ENCODE measurements at regions not wholly inside any gene's neighbourhood (a gene's known extent, or its start where the extent isn't known, plus 50 kb on each side); places are given as distances from the start of the nearest gene placed in this dataset.

DNA sequence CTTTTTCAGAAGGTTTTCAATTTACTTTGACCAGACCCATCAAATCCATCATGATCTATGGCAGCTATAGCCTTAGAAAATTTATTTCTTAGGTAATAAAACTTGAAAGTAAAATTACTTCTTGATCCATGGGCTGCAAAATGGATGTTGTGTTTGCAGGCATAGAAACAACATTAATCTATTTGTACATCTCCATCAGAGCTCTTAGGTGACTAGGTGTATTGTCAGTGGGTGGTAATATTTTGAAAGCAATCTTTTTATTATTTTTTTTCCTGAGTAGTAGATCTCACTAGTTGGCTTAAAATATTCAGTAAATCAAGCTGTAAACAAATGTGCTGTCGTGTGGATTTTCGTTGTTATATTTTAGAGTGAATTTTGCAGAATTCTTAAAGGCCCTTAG is 710.0 kb downstream of the SLITRK6 start:
- TF ChIP-seq, protein P1, sequence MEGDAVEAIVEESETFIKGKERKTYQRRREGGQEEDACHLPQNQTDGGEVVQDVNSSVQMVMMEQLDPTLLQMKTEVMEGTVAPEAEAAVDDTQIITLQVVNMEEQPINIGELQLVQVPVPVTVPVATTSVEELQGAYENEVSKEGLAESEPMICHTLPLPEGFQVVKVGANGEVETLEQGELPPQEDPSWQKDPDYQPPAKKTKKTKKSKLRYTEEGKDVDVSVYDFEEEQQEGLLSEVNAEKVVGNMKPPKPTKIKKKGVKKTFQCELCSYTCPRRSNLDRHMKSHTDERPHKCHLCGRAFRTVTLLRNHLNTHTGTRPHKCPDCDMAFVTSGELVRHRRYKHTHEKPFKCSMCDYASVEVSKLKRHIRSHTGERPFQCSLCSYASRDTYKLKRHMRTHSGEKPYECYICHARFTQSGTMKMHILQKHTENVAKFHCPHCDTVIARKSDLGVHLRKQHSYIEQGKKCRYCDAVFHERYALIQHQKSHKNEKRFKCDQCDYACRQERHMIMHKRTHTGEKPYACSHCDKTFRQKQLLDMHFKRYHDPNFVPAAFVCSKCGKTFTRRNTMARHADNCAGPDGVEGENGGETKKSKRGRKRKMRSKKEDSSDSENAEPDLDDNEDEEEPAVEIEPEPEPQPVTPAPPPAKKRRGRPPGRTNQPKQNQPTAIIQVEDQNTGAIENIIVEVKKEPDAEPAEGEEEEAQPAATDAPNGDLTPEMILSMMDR (IDR thresholded peaks at IDR 0.05; ENCODE audit: control extremely low read depth, extremely low read depth) = no peak
- Histone ChIP-seq H3K4me3 (no peak overlapping the region), H3K9ac (ENCODE audit: insufficient read depth in 1 of 2, low read length in 2 of 2) (no peak overlapping the region), H3K36me3 (ENCODE audit: control insufficient read depth in 4 of 4, insufficient read depth in 4 of 4, low read length in 4 of 4) (no peaks in the 10 kb centered on the region), H3K4me1 (ENCODE audit: control insufficient read depth in 5 of 5, insufficient read depth in 5 of 5, low read length in 5 of 5) (no peaks in the 10 kb centered on the region), H3K27ac (ENCODE audit: low read depth in 1 of 2, low read length in 1 of 2) (no peak overlapping the region), H3K9me3 (ENCODE audit: control insufficient read depth in 4 of 4, insufficient read depth in 3 of 4, low read length in 3 of 4) (no peaks in the 10 kb centered on the region), H3K27me3 (ENCODE audit: control insufficient read depth in 3 of 3, insufficient read depth in 3 of 3, low read length in 2 of 3) (no peaks in the 10 kb centered on the region)
- no peak for DNase-seq
- ATAC-seq (ENCODE audit: insufficient read depth, low FRiP score) = no peak
- 85 to 95% methylated on average over 2 of the region's 2 CpGs for WGBS, 2 donors

GRCh38 chr13:85080691-85081090 is 718.5 kb downstream of the SLITRK6 start:
- H3K9me3 ChIP-seq (ENCODE audit: control insufficient read depth in 4 of 4, insufficient read depth in 3 of 4, low read length in 3 of 4) = peaks cover 0 to 2% (median 0%) of the 10 kb centered on the region in 4 donors
- no peak overlapping the region for H3K27ac ChIP-seq (ENCODE audit: low read depth in 1 of 2, low read length in 1 of 2)
- TF ChIP-seq, protein P1 (IDR thresholded peaks at IDR 0.05; ENCODE audit: control extremely low read depth, extremely low read depth) = no peak
- WGBS, 2 donors = 78 to 80% methylated on average over 1 of the region's 1 CpG
- no peaks in the 10 kb centered on the region for H3K36me3 ChIP-seq (ENCODE audit: control insufficient read depth in 4 of 4, insufficient read depth in 4 of 4, low read length in 4 of 4)
- no peaks in the 10 kb centered on the region for H3K27me3 ChIP-seq (ENCODE audit: control insufficient read depth in 3 of 3, insufficient read depth in 3 of 3, low read length in 2 of 3)
- DNase-seq (peak in 1 of 3 donors; percentile 14), ATAC-seq (ENCODE audit: insufficient read depth, low FRiP score) (no peak)
- no peak overlapping the region for H3K9ac ChIP-seq (ENCODE audit: insufficient read depth in 1 of 2, low read length in 2 of 2)
- H3K4me3 ChIP-seq = no peak overlapping the region
- H3K4me1 ChIP-seq (ENCODE audit: control insufficient read depth in 5 of 5, insufficient read depth in 5 of 5, low read length in 5 of 5) = peaks cover 0 to 6% (median 0%) of the 10 kb centered on the region in 5 donors

- Histone ChIP-seq H3K9me3 (ENCODE audit: control insufficient read depth in 4 of 4, insufficient read depth in 3 of 4, low read length in 3 of 4) (peaks cover 0 to 2% (median 0%) of the 10 kb centered on the region in 4 donors), H3K4me3 (no peak overlapping the region), H3K27ac (ENCODE audit: low read depth in 1 of 2, low read length in 1 of 2) (no peak overlapping the region), H3K9ac (ENCODE audit: insufficient read depth in 1 of 2, low read length in 2 of 2) (no peak overlapping the region), H3K27me3 (ENCODE audit: control insufficient read depth in 3 of 3, insufficient read depth in 3 of 3, low read length in 2 of 3) (no peaks in the 10 kb centered on the region), H3K36me3 (ENCODE audit: control insufficient read depth in 4 of 4, insufficient read depth in 4 of 4, low read length in 4 of 4) (no peaks in the 10 kb centered on the region), H3K4me1 (ENCODE audit: control insufficient read depth in 5 of 5, insufficient read depth in 5 of 5, low read length in 5 of 5) (peaks cover 0 to 6% (median 0%) of the 10 kb centered on the region in 5 donors)
- no peak for ATAC-seq (ENCODE audit: insufficient read depth, low FRiP score)
- no peak for DNase-seq
- TF ChIP-seq, protein P1 (IDR thresholded peaks at IDR 0.05; ENCODE audit: control extremely low read depth, extremely low read depth) = no peak
- WGBS, 2 donors = 65 to 76% methylated on average over 1 of the region's 1 CpG
Measured at GRCh38 chr13:85076343-85076742, 722.9 kb downstream of the SLITRK6 start.

All from lung (tissue), 11 donors.